ENCODE measurements at regions not wholly inside any gene's neighbourhood (a gene's known extent, or its start where the extent isn't known, plus 50 kb on each side); places are given as distances from the start of the nearest gene placed in this dataset.

DNA sequence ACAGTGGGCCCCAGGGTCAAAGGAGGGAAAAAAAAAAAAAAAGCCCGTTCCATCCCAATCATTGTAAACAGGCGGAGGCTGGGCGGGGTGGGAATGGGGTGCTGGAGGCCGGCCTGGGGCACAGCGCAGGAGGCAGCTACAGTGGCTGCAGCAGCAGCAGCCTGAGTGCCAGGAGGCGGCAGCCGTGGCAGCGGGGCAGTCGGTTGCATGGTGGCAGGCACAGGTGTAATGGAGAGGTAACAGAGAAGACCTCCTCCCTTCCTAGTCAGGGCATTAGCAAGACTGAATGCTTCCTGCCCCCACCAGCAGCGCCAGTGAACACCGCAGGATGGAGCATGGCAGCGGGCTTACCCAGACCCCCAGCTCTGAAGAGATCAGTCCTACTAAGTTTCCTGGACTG lies 279.1 kb upstream of the TTC14 start:
- no peaks in the 10 kb centered on the region for H3K9me3 ChIP-seq
- H3K4me1 ChIP-seq: no peaks in the 10 kb centered on the region
- no peaks in the 10 kb centered on the region for H3K27me3 ChIP-seq
- intact Hi-C loops (cut with DNase I; ENCODE audit: low total_unique reads): no loop called here
- H3K27ac ChIP-seq: no peak overlapping the region
- DNase-seq: no peak
- no peak overlapping the region for H3K4me3 ChIP-seq
- no peaks in the 10 kb centered on the region for H3K36me3 ChIP-seq
- no peak for TF ChIP-seq CTCF (IDR thresholded peaks at IDR 0.05)

DNA sequence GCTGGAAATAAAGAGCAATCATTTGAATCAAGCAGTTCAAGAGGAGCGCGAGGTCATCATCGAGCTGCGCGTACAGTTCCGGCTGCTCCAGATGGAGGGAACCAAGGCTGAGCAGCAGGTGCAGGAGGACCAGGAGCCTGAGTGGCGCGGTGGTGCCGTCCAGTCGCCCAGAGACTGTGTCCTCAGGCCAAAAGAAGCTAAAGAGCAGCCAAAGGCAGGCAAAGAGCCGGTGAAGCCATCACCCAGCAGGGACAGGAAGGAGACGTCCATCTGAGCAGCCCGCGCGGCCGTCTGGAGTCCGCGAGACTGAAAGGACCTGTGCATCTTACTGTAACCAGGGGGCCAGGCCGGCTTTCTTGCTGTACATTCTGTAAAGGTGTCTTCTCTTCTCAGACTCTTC lies 277.2 kb upstream of the TTC14 start:
- Histone ChIP-seq H3K27ac (no peak overlapping the region), H3K4me1 (no peaks in the 10 kb centered on the region), H3K36me3 (no peaks in the 10 kb centered on the region), H3K27me3 (no peaks in the 10 kb centered on the region), H3K9me3 (no peaks in the 10 kb centered on the region), H3K4me3 (no peak overlapping the region)
- no peak for DNase-seq
- no peak for TF ChIP-seq CTCF (IDR thresholded peaks at IDR 0.05)
- intact Hi-C loops (cut with DNase I; ENCODE audit: low total_unique reads): no loop called here

DNA sequence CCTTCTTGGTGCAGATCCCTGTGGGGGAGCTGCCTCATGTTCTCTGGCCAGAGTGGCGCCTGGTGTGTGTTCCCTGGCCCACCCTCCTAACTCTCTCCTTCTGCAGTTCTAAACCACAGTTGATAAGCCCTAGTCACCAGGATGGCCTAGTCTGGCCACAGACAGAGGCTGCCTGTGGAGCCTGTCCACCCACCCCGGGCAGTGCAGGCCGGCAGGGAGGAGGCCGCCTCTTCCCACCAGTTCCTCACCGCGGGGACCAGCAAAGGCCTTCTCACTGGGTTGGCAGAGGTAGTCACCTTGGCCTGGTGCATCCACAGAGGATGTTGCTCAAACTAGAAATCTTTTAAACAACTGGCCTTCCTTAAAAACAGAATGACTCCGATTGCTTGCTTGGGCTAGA lies 276.4 kb upstream of the TTC14 start:
- no peaks in the 10 kb centered on the region for H3K27me3 ChIP-seq
- no peak overlapping the region for H3K27ac ChIP-seq
- intact Hi-C loops (cut with DNase I; ENCODE audit: low total_unique reads): no loop called here
- no peak overlapping the region for H3K4me3 ChIP-seq
- no peak for DNase-seq
- no peaks in the 10 kb centered on the region for H3K9me3 ChIP-seq
- no peak for TF ChIP-seq CTCF (IDR thresholded peaks at IDR 0.05)
- no peaks in the 10 kb centered on the region for H3K36me3 ChIP-seq
- H3K4me1 ChIP-seq: no peaks in the 10 kb centered on the region

GRCh38 chr3:180325958-180326357 lies 276.0 kb upstream of the TTC14 start:
- no peak for DNase-seq
- intact Hi-C loops (cut with DNase I; ENCODE audit: low total_unique reads): no loop called here
- Histone ChIP-seq H3K4me3 (no peak overlapping the region), H3K36me3 (no peaks in the 10 kb centered on the region), H3K27me3 (no peaks in the 10 kb centered on the region), H3K9me3 (no peaks in the 10 kb centered on the region), H3K4me1 (no peaks in the 10 kb centered on the region), H3K27ac (no peak overlapping the region)
- TF ChIP-seq CTCF (IDR thresholded peaks at IDR 0.05): no peak

DNA sequence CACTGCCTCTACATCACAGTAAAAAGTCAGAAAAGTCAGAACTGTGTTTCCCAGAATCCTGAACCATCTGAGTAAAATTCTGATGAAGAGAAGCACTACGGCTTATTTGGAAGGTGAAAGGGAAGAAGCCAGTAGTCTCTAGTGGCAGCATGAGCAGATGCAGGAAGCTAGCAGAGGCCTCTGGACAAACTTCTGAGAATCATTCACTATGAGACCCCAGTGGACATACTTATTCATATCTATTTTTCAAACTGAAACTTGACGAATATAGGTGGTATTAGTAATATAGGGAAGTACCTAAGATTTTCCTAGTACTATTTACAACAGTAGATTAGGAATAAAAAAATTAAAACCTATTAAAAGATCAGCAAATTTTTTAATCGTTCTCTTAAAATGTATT lies 272.8 kb upstream of the TTC14 start:
- no peak for TF ChIP-seq CTCF (IDR thresholded peaks at IDR 0.05)
- H3K36me3 ChIP-seq: no peaks in the 10 kb centered on the region
- H3K4me1 ChIP-seq: no peaks in the 10 kb centered on the region
- intact Hi-C loops (cut with DNase I; ENCODE audit: low total_unique reads): no loop called here
- no peaks in the 10 kb centered on the region for H3K9me3 ChIP-seq
- no peak overlapping the region for H3K4me3 ChIP-seq
- H3K27me3 ChIP-seq: no peaks in the 10 kb centered on the region
- no peak for DNase-seq
- H3K27ac ChIP-seq: no peak overlapping the region

GRCh38 chr3:180329847-180330246 lies 272.1 kb upstream of the TTC14 start:
- TF ChIP-seq CTCF (IDR thresholded peaks at IDR 0.05): no peak
- H3K36me3 ChIP-seq: no peaks in the 10 kb centered on the region
- no peaks in the 10 kb centered on the region for H3K9me3 ChIP-seq
- intact Hi-C loops (cut with DNase I; ENCODE audit: low total_unique reads): no loop called here
- no peaks in the 10 kb centered on the region for H3K4me1 ChIP-seq
- no peaks in the 10 kb centered on the region for H3K27me3 ChIP-seq
- no peak overlapping the region for H3K27ac ChIP-seq
- no peak overlapping the region for H3K4me3 ChIP-seq
- DNase-seq: no peak

Data from tibial artery (tissue), 4 donors.